Tibial nerve (tissue), 4 donors: ENCODE measurements at regions not wholly inside any gene's neighbourhood (a gene's known extent, or its start where the extent isn't known, plus 50 kb on each side); places are given as distances from the start of the nearest gene placed in this dataset.

ENCODE experiments used
- DNase-seq, 2 donors: peaks; one replicate each; pipeline ENCODE4 v3.0.0-alpha.2; 2019; ENCODE audit warnings: low spot score in 2 of 2
- H3K27ac ChIP-seq, 4 donors: fragments of 200-600 bp; sonication (generic) in 3 of 4; one replicate each; pipeline ENCODE4 v1.5.1; 2017 to 2019; ENCODE audit warnings: mild to moderate bottlenecking in 1 of 4
- H3K27me3 ChIP-seq, 2 donors: fragments of 200-600 bp; sonication (generic) in 1 of 2; one replicate each; pipeline versions ENCODE4 v1.5.1 to v1.6.0; 2017 to 2019
- H3K36me3 ChIP-seq, 3 donors: fragments of 200-600 bp; sonication (generic); one replicate each; pipeline ENCODE4 v1.5.1; 2018 to 2019
- H3K4me1 ChIP-seq, 4 donors: fragments of 200-600 bp; sonication (generic) in 3 of 4; one replicate each; pipeline ENCODE4 v1.5.1; 2017 to 2019
- H3K4me3 ChIP-seq, 4 donors: fragments of 200-600 bp; sonication (generic) in 3 of 4; one replicate each; pipeline ENCODE4 v1.5.1; 2017 to 2019; ENCODE audit warnings: mild to moderate bottlenecking in 1 of 4, moderate library complexity in 1 of 4
- H3K9me3 ChIP-seq, 4 donors: fragments of 200-600 bp; sonication (generic) in 3 of 4; one replicate each; pipeline ENCODE4 v1.5.1; 2017 to 2019
- EP300 ChIP-seq, 2 donors: sonication (generic); formaldehyde crosslinking; IDR thresholded peaks; one replicate each; pipeline ENCODE4 v1.6.1; 2017; ENCODE audit warnings: antibody characterized with exemption in 2 of 2, mild to moderate bottlenecking in 1 of 2
- POLR2A ChIP-seq, 2 donors: fragments of 450-650 bp; IDR thresholded peaks; one replicate each; pipeline ENCODE4 v1.6.1; 2017; ENCODE audit warnings: antibody characterized with exemption in 2 of 2, mild to moderate bottlenecking in 2 of 2, moderate library complexity in 2 of 2
- WGBS, 2 donors: methylation state at CpG; one replicate each; pipeline ENCODE4 v1.1.5; 2018; 5-methylcytosine and 5-hydroxymethylcytosine counted together
- TF ChIP-seq, protein P1 (sequence below), 5 experiments: fragments of 200-600 bp in 3 of 5; fragments of 450-650 bp in 2 of 5; sonication (generic) in 3 of 5; IDR thresholded peaks; one replicate each; pipeline ENCODE4 v1.5.1; 2016 to 2019; ENCODE audit warnings: antibody characterized with exemption in 5 of 5, mild to moderate bottlenecking in 3 of 5, moderate library complexity in 2 of 5

DNA sequence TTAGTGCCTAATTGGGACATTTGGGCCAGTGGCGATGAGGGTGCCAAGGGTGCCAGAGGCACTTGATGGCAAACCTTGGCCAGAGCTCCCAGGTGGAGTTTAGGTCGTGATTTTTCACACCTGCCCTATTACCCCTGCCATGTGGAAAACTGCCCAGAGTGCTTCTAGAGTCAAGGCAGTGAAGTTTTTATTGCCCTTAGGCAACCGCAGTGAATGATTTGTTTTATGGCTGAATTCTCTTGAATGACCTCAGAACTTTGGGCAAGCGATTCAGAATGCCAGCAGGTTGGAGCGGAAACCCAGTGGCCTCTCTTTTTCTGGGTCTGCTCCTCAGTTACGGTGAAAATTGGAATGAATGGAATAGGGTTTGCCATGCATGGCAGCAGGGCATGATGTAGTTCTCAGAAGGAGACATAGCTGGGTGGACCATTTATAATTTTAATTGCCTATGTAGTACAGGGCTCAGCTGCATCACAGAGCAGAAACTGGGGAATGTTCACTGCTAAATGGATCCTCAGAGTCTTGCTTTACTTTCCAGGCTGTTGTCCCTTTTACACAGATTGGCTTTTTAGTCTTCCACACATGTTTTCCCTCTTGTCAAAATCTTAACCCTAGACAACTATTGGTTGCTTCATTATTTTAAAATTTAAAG, 820.0 kb upstream of the SEMA6A start:
- Histone ChIP-seq H3K27me3 (no peaks in the 10 kb centered on the region), H3K36me3 (no peaks in the 10 kb centered on the region), H3K9me3 (no peaks in the 10 kb centered on the region), H3K4me3 (no peak overlapping the region), H3K27ac (no peak overlapping the region), H3K4me1 (no peaks in the 10 kb centered on the region)
- DNase-seq = no peak
- 65 to 80% methylated on average over 6 of the region's 6 CpGs for WGBS, 2 donors
- TF ChIP-seq EP300 (IDR thresholded peaks at IDR 0.05) (no peak), POLR2A (IDR thresholded peaks at IDR 0.05) (no peak)
- TF ChIP-seq, protein P1, sequence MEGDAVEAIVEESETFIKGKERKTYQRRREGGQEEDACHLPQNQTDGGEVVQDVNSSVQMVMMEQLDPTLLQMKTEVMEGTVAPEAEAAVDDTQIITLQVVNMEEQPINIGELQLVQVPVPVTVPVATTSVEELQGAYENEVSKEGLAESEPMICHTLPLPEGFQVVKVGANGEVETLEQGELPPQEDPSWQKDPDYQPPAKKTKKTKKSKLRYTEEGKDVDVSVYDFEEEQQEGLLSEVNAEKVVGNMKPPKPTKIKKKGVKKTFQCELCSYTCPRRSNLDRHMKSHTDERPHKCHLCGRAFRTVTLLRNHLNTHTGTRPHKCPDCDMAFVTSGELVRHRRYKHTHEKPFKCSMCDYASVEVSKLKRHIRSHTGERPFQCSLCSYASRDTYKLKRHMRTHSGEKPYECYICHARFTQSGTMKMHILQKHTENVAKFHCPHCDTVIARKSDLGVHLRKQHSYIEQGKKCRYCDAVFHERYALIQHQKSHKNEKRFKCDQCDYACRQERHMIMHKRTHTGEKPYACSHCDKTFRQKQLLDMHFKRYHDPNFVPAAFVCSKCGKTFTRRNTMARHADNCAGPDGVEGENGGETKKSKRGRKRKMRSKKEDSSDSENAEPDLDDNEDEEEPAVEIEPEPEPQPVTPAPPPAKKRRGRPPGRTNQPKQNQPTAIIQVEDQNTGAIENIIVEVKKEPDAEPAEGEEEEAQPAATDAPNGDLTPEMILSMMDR (IDR thresholded peaks at IDR 0.05) = no peak

GRCh38 chr5:117393125-117393524, 818.5 kb upstream of the SEMA6A start:
- Histone ChIP-seq H3K4me1 (no peaks in the 10 kb centered on the region), H3K9me3 (no peaks in the 10 kb centered on the region), H3K27me3 (no peaks in the 10 kb centered on the region), H3K27ac (no peak overlapping the region), H3K4me3 (no peak overlapping the region), H3K36me3 (no peaks in the 10 kb centered on the region)
- DNase-seq = no peak
- no peak for TF ChIP-seq POLR2A (IDR thresholded peaks at IDR 0.05)
- TF ChIP-seq, protein P1 (IDR thresholded peaks at IDR 0.05) = no peak
- no peak for TF ChIP-seq EP300 (IDR thresholded peaks at IDR 0.05)
- 67 to 73% methylated on average over 2 of the region's 2 CpGs for WGBS, 2 donors

DNA sequence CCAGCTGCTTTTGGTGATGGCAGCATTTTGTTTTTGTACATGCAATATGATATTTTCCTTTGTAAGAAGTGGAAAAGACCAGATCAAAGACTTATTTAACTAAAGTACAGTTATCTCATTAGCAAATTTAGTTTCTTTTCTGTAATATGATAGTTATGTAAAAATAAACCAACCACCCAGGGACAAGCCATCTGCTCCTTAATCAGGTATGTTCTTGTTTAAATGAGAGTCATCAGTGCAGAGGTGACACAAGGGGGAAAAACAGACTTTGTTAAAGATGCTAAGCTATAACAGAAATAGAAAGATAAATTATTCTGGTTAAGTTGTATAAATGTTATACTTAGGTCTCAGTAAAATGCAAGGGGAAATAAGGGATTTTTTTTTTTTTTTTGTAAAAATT, 805.7 kb upstream of the SEMA6A start:
- no peak overlapping the region for H3K27ac ChIP-seq
- no peak overlapping the region for H3K4me3 ChIP-seq
- no peaks in the 10 kb centered on the region for H3K9me3 ChIP-seq
- no peaks in the 10 kb centered on the region for H3K27me3 ChIP-seq
- DNase-seq = no peak
- H3K36me3 ChIP-seq = no peaks in the 10 kb centered on the region
- no peak for TF ChIP-seq EP300 (IDR thresholded peaks at IDR 0.05)
- no peak for TF ChIP-seq POLR2A (IDR thresholded peaks at IDR 0.05)
- TF ChIP-seq, protein P1 (IDR thresholded peaks at IDR 0.05) = no peak
- H3K4me1 ChIP-seq = no peaks in the 10 kb centered on the region

- no peaks in the 10 kb centered on the region for H3K36me3 ChIP-seq
- no peaks in the 10 kb centered on the region for H3K4me1 ChIP-seq
- no peak for TF ChIP-seq EP300 (IDR thresholded peaks at IDR 0.05)
- TF ChIP-seq, protein P1 (IDR thresholded peaks at IDR 0.05) = no peak
- TF ChIP-seq POLR2A (IDR thresholded peaks at IDR 0.05) = no peak
- no peaks in the 10 kb centered on the region for H3K27me3 ChIP-seq
- 67 to 77% methylated on average over 3 of the region's 3 CpGs for WGBS, 2 donors
- DNase-seq = no peak
- H3K4me3 ChIP-seq = no peak overlapping the region
- H3K9me3 ChIP-seq = no peaks in the 10 kb centered on the region
- no peak overlapping the region for H3K27ac ChIP-seq
Observed at GRCh38 chr5:117379521-117379920, 804.9 kb upstream of the SEMA6A start.

GRCh38 chr5:117376748-117377147, 802.1 kb upstream of the SEMA6A start:
- Histone ChIP-seq H3K4me1 (no peaks in the 10 kb centered on the region), H3K27me3 (no peaks in the 10 kb centered on the region), H3K9me3 (peaks cover 0 to 4% (median 0%) of the 10 kb centered on the region in 4 donors), H3K36me3 (no peaks in the 10 kb centered on the region), H3K27ac (no peak overlapping the region), H3K4me3 (no peak overlapping the region)
- TF ChIP-seq POLR2A (IDR thresholded peaks at IDR 0.05) (no peak), EP300 (IDR thresholded peaks at IDR 0.05) (no peak)
- WGBS, 2 donors = 51 to 76% methylated on average over 2 of the region's 2 CpGs
- no peak for DNase-seq

DNA sequence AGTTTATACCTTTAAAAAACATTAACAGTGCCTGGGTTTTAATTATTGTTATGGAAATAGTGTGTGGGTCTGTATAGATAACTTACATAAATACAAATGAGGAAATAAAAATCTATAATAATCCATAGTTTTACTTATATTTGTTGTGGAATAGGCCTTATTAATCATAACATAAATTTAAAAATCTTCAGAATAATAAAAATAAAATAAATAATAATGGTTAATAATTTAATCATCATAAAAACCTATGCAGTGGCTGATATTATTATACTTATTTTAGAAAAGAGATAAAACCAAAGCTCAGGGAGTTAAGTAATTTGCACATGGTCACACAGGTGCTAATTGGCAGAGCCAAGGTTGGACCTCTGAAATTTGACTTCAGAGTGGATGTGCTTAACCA, 785.3 kb upstream of the SEMA6A start:
- H3K4me3 ChIP-seq = no peak overlapping the region

More for the DNA sequence above, 785.3 kb upstream of the SEMA6A start:
- Histone ChIP-seq H3K9me3 (no peaks in the 10 kb centered on the region), H3K27ac (no peak overlapping the region), H3K4me1 (no peaks in the 10 kb centered on the region), H3K27me3 (no peaks in the 10 kb centered on the region), H3K36me3 (no peaks in the 10 kb centered on the region)
- TF ChIP-seq EP300 (IDR thresholded peaks at IDR 0.05) (no peak), POLR2A (IDR thresholded peaks at IDR 0.05) (no peak)
- TF ChIP-seq, protein P1 (IDR thresholded peaks at IDR 0.05) = no peak
- DNase-seq = no peak
